GM03348 (cell line): ENCODE measurements at regions not wholly inside any gene's neighbourhood (a gene's known extent, or its start where the extent isn't known, plus 50 kb on each side); places are given as distances from the start of the nearest gene placed in this dataset.

Experiments used
- DNase-seq: peaks from one replicate; pipeline ENCODE4 v3.0.0; 2012; ENCODE audit warnings: low spot score

DNA sequence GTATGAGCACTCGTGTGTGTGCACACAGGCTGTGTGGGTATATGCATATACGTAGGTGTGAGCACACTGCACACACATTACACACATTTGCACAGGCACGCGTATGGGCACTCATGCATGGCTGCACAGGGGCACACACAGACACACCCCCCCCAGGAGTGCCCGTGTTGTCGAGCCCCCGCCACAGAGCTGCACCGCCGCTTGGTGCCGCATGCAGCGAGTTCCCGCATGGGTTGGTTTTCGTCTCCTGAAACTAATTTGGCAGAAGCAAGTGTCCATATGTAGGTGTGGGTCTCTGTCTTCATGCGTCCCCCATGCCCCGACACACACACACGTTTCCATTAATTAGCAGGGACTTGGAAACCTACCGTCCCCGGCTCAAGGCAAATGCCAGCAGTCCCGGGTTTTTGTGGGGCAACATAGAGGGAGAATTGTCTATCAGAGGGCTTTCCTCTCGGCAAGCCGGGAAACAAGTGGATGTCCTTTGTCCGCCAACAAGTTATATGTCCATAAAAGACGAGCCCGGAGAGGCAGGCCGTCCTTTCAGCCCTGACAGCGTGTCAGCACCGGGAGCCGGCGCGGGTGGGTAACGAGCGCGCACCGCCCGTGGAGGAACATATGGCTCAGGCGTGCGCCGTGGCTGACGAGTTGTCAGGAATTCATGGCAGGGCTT, 1291.7 kb downstream of the BRD1 start:
- DNase-seq: no peak

DNA sequence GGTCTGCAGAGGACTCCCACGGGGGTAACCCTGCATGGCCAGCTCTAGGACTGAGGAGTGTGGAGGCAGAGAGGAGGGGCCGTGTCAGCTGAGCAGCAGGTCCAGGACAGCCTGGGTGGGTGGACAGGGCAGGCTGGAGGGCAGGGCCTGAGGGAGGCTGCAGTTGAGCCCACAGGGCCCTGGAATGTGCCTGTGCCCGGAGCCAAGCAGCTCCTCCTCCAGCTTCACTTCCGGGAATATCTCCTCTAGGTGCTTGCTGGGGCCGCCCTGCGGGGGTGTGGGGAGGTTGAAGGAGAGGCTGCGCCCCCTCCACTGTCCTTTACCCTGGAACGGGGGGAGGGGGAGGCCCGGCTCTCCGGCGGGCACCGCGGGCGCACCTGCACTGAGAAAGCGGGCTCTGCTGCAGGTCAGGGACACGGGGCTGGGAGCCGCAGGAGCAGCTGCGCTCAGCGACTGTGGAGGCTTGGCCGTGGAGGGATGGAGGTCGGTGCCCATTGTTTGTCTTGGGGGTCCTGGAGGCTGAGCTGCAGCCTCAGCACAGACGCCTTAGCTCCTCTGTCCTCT, 1293.2 kb downstream of the BRD1 start:
- no peak for DNase-seq

DNA sequence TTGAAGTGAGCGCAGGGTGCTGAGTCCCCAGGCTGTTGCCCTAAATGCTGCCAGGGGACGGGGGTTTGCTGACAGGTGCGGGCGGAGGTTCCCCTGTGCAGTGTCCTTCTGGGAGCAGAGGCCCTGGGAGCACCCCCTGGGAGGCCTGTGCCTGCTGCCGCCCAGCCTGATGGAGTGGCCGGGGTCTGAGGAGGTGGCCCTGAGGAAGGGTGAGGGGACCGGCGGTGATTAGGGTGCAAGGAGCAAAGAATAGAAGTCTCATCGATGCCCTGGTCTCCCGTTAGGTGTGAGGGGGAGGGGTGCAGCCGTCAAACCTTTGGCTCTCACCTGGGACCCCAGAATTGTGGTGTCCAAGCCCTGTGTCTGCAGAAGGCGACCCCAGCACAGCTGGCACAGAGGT, 1294.7 kb downstream of the BRD1 start:
- no peak for DNase-seq

DNA sequence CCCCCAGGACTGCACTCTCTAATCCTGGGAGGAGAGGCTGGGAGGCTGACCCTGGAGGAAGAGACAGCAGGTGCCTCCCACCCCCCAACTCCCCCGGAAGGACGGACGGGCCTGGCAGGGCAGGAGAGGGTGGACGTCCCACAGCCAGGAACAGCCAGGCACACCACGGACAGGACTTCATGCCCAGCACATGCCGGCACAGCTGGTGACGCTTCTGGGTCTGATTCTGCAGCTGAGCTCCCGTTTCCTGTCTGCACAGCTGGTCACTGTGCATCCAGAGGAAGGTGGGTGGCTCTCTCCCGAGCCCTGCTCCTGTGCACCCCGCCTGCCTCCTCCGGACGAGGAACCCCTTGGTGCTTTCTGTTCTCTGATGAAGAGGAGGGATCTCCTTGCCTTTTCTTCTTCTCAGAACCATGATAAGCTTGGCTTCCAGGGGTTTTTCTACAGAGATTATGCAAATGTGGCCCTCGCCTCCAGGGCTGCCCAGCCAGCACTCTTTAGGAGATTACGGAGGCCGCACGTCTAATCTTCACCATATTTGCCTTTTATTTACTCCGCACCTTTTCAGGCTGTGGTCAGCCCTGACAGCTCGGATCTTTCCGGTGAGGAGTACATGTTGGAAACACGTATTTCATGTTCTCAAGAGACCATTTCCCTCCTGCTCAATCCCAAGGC, 1295.8 kb downstream of the BRD1 start:
- no peak for DNase-seq

DNA sequence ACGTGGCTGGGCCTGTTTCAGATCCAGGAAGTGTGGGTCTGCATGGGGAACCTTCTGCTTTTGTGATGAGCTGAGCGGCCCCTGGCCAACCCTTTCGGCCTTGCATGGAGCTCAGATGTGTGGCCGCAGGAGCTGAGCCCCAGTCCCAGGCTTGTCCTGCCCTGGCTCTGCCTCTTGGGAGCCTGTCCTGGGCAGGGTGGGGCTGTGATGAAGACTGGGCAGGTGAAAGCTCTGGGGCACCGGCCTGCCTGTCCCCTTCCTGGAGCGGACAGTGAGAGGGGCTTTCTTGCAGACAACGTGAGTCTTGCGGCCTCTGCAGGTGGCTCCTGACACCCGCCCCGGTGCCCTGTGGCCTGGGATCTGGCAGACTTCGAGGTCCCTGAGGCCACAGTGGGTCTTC, 1296.6 kb downstream of the BRD1 start:
- DNase-seq: no peak

DNA sequence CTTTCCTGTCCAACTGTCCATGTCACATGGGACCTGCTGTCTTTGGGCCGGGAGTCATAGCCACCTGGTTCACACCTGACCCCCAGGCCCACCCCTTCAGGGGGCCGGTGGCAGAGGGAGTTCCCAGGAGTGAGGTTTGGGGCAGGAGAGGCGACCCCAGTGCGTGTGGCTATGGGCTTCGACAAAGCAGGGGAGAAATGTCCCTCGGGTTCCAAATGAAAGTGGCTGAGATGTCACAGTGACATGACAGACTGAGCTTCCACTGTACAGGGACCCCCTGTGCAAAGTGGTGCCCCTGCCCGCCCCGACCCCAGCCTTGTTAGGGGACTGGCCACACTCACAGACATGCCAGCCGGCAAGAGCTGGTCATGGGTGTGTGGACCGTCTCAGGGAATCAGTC, 1297.0 kb downstream of the BRD1 start:
- no peak for DNase-seq

DNA sequence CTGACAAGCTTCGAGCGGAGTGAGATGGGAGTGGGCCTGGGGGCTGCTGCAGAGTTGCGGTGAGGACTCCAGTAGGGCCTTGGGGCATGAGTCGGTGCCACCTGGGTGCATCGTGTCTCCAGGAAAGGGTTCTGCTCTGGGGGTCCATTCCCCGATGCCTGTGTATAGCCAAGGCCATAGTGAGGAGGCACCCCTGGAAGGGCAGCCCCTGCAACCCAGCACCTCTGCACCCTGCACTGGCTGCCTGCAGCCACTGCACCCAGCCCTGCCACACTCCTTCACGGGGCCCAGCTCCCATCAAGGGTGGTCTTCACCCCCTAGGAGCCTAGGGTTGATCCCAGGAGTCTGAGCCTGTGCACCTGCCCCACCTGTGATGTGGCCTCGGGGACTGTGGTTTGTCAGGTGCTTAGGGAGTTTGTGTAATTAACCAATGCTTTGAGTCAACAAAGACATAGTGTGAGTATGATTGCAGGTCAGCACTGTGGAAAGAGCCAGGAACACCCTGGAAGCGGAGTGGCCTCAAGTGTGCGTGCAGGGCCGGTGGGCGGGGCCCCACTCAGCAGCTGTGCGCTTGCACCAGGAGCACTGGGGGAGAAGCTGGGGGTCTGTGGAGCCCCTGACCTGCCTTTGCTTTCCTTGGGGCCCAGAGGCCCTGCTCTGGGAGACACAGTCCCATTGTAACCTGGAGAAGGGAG, 1299.3 kb downstream of the BRD1 start:
- no peak for DNase-seq

DNA sequence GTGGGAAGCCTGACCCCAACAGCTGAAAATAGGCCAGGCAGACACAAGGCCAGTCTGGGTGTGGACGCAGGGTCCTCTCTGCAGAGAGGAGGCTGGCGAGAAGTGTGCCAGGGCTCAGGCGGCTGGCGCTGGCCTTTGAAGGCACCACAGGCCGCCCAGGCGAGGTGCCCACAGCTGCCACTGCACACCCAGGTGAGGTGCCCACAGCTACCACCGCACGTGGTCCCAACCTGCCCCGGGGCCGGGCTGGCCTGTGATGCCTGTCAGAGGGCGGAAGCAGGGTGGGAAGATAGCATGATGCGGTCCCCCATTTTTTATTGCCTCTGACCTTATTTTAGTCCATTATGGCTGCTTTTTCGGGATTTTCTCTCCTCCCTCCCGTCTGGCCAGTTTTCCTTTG, 1303.9 kb downstream of the BRD1 start:
- no peak for DNase-seq

DNA sequence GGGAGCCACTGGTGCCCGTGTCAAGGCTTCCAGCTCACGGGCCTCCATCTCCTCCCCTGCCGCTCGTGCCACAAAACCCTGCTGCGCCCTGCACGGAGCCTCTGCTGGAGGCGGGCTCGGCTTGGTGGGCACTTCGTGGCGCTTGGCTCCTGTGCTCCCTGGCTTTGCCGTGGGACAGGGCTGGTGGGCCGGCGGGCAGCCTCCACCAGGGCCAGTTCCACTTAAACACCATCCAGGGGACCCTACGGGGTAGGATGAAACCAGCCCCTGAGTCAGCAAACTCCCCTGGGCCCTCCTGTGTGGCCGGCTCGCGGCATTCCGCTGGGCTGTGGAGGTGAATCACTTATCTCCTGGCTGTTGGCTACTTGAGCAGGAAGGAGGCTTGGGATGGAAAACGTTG, 1304.6 kb downstream of the BRD1 start:
- no peak for DNase-seq

DNA sequence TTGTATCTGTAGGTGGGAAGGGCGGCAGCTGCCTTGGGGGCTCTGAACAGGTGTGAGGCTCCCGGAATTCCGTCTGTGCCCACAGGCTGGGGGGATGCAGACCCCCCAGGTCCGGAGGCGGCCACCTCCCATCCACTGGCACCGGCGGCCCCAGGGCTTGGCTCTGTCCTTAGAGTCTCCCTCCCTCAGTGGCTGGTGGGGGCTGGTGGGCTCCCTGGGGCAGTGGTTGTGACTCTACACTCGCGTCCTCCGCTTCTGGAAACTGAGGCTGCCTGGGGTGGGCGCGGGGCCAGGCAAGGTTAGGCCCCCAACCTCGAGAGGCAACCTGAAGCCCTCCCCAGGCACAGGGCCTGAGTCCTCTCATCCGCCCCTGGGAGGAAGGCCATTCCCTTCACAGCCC, 1305.4 kb downstream of the BRD1 start:
- DNase-seq: no peak

DNA sequence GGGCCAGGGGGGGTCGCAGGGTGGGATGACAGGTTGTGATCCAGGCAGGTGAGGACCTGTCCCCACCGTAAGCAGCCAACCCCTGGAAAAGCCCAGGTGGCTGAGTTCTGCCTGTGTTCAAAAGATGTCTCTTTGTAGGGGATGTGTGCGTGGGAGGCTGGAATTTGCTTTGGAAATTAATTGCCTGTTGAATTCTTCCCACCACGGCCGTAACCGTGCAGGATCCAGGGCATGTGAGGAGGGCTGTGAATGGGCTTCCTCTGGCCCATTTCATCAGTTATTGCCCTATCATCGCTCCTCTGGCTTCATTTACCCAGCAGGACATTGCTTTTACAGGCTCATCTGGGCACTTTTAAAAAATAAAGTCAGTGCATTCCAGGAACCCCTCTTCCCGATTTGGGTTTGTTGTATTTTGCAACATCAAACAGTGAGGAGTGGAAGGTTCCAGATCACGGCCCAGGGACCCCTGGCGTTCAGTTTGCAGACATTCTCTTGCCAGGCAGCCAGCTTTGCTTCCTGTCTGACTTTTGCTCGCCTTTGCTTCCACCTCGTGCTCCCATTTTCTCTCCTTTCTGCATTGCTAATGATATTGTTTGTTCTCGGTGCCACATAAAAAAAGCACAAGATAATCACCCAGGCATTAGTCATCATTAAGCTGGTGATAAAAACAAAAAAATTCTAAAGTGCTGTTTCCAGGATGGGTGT, 1306.6 kb downstream of the BRD1 start:
- no peak for DNase-seq

DNA sequence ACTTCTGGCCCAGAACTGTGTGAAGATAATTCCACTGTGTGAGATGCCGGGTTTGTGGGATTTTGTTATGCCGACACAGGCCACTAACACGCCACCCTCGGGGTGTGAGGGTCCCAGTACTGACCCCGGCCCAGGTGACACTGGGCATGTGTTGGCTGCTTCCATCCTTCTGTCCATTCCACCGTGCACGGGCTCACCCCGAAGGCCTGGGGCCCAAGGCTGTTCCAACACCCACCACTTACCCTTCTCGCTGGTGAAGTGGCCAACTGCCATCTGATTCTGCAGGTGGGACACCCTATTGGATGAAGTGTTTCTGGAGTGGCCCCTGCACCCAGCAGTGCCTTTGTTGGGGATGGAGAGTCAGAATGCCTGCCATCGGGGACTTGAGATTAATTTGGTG, 1307.5 kb downstream of the BRD1 start:
- no peak for DNase-seq

DNA sequence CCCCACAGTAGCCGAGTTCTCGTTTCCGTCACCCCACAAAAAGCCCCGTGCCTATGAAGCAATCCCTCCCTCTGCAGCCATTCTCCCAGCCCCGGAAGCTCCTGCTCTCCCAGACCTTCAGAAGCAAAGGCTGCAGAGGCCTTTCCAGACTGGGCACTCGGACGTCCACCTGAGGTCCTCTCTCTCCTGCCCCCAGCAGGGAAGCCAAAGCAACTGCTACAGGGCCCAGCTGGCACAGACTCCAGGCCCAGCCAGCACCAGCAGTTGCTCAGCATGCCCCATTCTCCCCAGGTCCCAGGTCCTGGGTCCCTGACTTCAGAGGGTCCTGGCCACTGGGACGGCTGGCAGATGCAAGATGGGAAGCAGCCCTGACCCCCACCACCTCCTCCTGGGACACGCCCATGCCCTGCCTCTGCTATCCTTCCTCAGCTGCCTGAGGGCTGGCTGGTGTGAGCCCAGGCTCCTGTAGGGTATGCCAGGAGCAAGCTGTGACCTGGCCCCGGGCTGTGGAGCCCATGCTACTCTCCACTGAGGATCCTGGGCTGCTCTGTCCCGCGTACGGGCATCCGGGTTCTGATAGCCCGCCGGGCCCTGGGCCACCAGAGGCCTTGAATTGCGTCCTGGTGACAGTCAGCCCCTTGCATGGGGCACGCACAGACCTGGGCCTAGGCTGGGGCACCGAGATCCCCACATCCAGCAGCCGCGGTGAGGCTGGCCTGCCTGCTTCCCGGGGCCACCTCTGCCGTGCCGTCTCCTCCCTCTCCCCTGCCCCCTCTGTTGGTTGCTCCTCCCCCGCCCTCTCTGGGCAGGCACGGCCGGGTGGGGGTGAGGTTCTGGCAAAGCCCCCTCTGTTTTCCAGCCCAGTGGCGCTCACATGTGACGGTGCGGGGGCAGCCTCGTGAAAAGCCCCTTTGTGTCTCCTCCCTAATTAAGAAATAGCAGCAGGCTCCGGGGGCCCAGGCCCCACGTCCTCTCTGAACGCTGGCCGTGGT, 1310.3 kb downstream of the BRD1 start:
- no peak for DNase-seq

DNA sequence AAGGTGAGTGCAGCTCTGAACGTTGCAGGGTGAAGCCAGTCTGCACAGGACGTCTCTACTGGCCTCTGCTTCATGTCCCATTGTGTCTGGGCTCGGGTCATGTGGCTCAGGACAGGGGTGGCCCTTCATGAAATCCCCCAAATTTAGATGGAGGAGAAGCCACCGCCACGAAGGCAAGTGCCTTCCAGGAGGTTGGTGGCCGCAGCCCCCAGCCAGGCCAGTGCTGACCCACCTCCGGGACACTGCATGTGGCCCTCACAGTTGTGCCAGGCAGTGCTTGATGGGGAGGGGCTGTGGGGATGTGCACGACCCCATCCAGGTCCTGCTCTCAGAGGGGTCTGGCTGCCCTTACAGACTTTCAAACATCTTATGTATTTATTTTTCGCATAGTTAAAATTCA, 1311.1 kb downstream of the BRD1 start:
- no peak for DNase-seq

DNA sequence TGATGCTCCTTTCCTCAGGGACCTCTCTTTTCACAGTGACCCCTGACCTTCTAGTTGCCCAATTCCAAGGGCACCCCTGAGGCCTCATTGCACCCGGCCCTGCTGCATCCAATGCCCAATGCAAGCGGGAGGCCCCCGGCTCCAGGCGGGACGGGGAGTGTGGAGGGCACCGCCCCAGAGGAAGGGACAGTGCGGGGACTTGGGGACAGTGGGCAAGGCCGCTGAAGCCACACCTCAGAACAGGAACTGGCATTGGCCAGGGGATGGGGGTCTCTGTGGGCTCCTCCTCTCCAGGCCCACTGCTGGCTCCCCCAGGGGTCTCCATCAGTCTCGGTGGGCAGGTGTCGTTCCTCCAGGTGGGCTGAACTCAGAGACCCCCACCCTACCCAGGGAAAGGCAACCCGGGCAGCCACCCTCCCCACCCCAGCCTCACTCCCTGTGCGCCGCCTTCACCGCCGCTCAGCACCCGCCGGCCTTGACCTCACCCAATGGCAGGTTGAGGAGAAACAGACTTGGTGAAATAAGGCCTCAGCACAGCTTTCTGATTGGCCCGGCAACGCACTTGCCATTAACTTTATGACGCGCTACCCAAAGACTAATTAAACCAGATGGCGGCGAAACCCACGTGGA, 1312.0 kb downstream of the BRD1 start:
- DNase-seq: no peak

DNA sequence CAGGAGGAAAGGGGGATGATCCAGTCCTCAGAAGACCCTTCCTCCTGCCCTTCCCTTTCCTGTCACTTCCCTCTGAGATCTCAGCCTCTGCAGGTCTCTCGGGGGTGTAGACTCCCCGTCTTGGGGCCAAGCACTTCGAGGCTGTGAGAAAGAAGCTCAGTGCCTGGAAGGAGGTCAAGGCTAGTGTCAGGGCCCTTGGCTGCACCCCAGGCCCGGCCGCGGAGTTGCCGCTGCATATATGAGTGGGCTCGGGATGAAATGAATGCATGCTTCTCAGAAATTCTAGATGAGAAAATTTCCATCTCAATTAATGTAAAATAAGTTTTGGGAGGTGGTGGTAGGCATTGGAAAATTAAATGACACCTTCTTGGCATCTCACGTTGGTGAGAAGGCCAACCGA, 1313.7 kb downstream of the BRD1 start:
- no peak for DNase-seq

DNA sequence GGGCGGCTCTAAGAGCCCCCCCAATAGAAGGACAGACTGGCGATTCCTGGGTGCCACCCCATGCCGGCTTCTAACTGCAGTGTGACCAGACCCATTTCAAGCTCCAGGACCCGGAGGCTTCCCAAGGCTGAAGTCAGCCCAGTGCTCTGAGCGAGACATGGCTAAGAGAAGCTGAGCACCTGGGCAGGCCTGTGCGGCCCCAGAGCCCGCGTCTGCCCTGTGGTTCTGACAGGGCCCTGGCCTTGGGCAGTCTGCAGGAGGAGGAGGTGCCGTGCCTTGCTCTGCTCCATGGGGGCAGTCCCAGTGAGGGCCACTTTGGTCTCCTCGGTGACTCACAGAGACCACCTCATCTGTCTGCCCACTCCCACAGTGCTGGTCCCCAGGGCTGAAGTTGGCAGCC, 1314.2 kb downstream of the BRD1 start:
- no peak for DNase-seq

DNA sequence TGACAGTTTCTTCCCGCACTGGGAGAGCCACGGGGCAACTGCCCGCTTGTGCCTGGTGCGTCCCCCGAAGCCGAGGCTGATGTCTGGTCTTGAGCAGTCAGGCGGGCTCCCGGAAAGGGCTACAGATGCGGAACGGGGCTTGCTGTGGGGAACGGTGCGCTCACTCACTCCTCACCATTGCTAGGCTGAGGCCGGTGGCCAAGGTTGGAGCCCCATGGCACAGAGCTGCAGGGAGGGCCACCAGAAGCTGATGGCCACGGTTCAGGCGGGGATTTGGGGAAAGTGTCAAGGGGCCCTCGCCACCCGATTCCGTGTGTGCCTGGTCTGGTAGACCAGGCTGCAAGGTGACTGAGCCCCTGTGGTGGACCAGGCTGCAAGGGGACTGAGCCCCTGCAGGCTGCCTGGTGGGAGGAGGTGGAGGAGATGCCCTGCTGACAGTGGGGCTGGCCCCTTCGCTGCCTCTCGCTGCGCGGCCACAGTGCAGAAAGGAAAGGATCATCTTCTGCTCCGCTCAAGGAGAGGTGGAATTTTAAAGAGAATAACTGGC, 1315.8 kb downstream of the BRD1 start:
- no peak for DNase-seq

DNA sequence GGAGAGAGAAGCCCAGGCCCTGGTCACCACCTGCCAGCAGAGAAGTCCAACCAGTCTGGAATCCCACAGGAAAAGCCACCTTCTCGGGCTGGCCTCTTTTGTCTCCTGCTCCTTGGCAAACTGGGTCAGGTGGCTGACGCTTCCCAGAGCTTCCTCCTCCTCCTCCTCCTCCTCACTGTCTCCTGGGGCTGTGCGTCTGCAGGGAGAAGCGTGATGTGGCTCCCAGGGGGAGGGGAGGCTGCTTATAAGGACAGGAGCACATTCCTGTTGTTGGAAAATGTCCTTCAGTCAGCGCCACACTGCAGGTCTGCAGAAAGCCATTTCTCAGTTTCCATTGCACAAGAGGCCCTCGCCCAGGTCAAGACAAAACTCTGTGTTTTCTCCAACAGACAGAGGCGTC, 1316.5 kb downstream of the BRD1 start:
- DNase-seq: no peak

DNA sequence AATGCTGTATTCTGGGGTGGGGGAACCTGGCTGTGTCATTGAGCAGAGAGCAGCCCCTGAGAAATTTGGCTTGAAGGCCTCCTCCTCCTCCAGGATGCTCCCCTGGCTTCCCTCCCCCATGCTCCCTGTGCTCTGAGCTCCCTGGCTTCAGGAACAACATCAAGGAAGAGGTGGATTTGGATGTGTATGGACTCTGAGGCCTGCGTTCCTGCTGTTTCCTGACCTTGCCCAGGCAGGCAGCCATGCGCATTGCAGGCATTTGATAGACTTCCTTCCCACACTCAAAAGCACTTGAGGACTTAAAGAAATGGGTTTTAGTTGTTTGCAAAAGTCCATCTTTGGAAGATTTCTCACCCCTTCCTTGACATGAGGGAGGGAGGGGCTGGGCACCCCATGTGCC, 1317.1 kb downstream of the BRD1 start:
- no peak for DNase-seq
